Kidney epithelial cell (primary cell): ENCODE measurements at regions not wholly inside any gene's neighbourhood (a gene's known extent, or its start where the extent isn't known, plus 50 kb on each side); places are given as distances from the start of the nearest gene placed in this dataset.

ENCODE experiments used
- DNase-seq: peaks from one replicate; pipeline ENCODE4 v3.0.0-alpha.2; 2010; ENCODE audit warnings: low read depth
- H3K27me3 ChIP-seq: 2 replicates; pipeline ENCODE4 v1.6.0; 2011; ENCODE audit warnings: low read length; ENCODE audit not compliant: control insufficient read depth, insufficient read depth
- H3K36me3 ChIP-seq: 2 replicates; pipeline ENCODE4 v1.5.1; 2011; ENCODE audit warnings: low read length; ENCODE audit not compliant: control insufficient read depth, insufficient read depth
- H3K4me3 ChIP-seq: 2 replicates; pipeline ENCODE4 v1.5.1; 2011; ENCODE audit warnings: low read depth, mild to moderate bottlenecking, control low read depth, low read length
- TF ChIP-seq, protein P1 (sequence below): IDR thresholded peaks from 2 replicates; pipeline ENCODE4 v1.5.1; 2011; ENCODE audit warnings: mild to moderate bottlenecking, moderate library complexity, low read length, control low read depth, inconsistent platforms; ENCODE audit not compliant: insufficient read depth, poor library complexity, severe bottlenecking

DNA sequence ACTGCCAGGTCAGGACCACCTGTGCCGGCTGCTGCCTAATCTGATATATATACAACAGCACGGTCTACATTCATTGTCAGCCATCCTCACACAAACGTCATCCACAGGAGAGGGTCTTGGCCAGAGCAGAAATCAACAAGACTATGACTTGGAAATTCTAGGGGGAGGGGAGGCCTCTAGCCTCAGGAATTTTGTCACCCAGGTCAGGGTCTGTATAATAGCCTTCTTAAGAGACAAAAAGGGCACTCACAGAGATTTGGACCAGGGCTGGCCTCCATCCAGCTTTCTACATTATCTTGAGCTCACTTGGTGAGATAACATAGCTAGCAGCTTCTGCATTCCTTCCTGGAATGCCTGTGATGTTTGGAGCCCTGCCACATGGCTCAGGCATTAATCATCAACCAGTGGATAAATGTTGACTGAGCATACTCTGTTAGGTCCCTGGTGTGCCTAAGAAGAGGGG lies 50.4 kb upstream of the CTIF start:
- Histone ChIP-seq H3K4me3 (no peak overlapping the region), H3K36me3 (no peaks in the 10 kb centered on the region), H3K27me3 (no peaks in the 10 kb centered on the region)
- DNase-seq, result peak; percentile 90
- TF ChIP-seq, protein P1, sequence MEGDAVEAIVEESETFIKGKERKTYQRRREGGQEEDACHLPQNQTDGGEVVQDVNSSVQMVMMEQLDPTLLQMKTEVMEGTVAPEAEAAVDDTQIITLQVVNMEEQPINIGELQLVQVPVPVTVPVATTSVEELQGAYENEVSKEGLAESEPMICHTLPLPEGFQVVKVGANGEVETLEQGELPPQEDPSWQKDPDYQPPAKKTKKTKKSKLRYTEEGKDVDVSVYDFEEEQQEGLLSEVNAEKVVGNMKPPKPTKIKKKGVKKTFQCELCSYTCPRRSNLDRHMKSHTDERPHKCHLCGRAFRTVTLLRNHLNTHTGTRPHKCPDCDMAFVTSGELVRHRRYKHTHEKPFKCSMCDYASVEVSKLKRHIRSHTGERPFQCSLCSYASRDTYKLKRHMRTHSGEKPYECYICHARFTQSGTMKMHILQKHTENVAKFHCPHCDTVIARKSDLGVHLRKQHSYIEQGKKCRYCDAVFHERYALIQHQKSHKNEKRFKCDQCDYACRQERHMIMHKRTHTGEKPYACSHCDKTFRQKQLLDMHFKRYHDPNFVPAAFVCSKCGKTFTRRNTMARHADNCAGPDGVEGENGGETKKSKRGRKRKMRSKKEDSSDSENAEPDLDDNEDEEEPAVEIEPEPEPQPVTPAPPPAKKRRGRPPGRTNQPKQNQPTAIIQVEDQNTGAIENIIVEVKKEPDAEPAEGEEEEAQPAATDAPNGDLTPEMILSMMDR, result no peak

DNA sequence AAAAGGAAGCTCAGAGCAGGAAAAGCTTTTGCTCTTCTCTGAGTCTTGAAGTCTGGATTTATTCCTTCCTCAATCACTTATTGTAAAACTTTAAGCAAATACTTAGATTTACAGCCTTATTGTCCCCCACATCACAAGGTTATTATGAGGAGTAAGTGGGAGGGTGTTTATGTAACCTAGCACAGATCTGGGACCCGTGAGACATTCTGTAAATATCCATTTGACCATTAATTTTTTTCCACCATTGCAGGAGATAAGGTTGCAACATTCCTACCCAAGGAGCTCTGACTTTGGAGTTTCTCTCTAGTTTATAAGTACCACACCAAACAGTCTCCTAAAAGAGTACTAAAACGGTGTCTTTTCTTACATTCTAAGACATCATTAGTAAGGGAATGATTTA lies 52.1 kb upstream of the CTIF start:
- peak; percentile 21 for DNase-seq
- TF ChIP-seq, protein P1, result no peak
- H3K27me3 ChIP-seq, result no peaks in the 10 kb centered on the region
- H3K4me3 ChIP-seq, result no peak overlapping the region
- H3K36me3 ChIP-seq, result no peaks in the 10 kb centered on the region

DNA sequence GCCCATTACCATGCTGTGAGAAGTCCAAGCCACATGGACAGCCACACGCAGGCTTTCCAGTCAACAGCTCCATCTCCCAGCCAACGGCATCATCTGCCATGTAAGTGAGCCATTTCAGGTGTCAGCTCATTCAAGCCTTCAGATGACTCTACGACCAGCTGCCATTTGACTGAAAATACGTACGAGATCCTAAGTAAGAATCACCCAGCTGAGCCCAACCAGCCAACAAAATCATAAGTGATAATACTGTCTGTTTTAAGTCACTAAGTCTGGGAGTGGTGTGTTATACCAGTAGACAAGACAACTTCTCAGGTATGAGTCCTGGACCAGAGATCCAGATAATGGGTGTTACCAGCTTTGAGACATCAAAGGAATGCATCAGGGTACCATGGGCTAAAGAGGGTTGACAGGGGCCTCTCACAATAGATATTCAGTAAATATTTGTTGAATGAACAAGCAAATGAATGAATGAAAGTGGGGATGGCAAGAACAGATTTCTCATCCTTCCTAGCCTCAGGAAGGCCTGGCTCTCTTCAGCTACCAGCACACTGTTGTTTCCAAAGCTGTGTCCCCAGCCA lies 52.9 kb upstream of the CTIF start:
- H3K36me3 ChIP-seq, result no peaks in the 10 kb centered on the region
- TF ChIP-seq, protein P1, result no peak
- H3K27me3 ChIP-seq, result no peaks in the 10 kb centered on the region
- DNase-seq, result no peak
- no peak overlapping the region for H3K4me3 ChIP-seq

DNA sequence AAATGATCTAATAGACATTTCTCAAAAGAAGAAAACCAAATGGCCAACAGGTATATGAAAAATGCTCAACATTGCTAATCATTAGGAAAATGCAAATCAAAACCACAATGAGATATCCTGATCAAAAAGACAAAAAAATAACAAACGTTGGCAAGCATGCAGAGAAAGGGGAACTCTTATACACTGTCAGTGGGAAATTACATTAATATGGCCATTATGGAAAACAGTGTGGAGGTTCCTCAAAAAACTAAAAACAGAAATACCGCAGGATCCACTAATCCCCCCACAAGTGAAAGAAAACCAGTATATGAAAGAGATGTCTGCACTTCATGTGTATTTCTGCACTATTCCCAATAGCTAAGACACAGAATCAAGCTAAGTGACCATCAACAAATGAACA lies 57.7 kb upstream of the CTIF start:
- H3K4me3 ChIP-seq, result no peak overlapping the region
- no peak for DNase-seq
- no peaks in the 10 kb centered on the region for H3K36me3 ChIP-seq
- H3K27me3 ChIP-seq, result no peaks in the 10 kb centered on the region
- TF ChIP-seq, protein P1, result no peak

DNA sequence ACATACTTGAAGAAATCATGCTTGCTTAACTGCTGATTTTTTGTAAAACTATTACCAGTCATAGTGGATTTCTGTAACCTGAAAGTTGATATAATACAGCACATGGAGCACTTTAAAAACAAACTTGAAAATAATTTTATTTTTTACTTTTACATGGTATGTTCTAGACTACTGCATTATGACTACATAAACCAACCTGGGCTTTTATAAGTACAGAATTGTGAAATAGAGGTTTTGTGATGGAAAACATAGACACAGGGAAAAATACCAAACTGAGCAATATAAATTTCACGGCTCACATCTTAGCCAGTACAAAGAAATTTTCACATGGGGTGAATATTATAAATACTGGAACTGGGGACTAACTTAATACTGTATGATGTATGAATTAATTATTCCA lies 59.3 kb upstream of the CTIF start:
- DNase-seq, result no peak
- Histone ChIP-seq H3K4me3 (no peak overlapping the region), H3K27me3 (no peaks in the 10 kb centered on the region), H3K36me3 (no peaks in the 10 kb centered on the region)
- TF ChIP-seq, protein P1, result no peak

DNA sequence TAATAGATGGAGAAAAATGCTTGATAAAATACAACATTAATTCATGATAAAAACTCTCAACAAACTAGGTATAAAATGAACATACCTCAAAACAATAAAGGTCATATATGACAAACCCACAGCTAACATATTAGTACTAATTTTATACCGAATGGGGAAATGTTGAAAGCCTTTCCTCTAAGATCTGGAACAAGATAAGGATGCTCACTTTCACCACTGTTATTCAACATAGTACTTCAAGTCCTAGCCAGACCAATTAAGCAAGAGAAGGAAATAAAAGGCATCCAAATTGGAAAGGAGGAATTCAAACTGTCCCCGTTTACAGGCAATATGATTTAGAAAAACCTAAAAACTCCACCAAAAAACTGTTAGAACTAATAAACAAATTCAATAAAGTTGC lies 61.5 kb upstream of the CTIF start:
- DNase-seq, result no peak
- H3K4me3 ChIP-seq, result no peak overlapping the region
- no peaks in the 10 kb centered on the region for H3K27me3 ChIP-seq
- TF ChIP-seq, protein P1, result no peak
- H3K36me3 ChIP-seq, result no peaks in the 10 kb centered on the region
